Adrenal gland (tissue), 5 donors: ENCODE measurements at regions not wholly inside any gene's neighbourhood (a gene's known extent, or its start where the extent isn't known, plus 50 kb on each side); places are given as distances from the start of the nearest gene placed in this dataset.

Experiments
- CTCF ChIP-seq, 6 experiments: fragments of 450-650 bp in 4 of 6; fragments of 200-600 bp in 2 of 6; sonication (generic) in 1 of 6; IDR thresholded peaks; 1 replicate in 5 of 6; 2 replicates in 1 of 6; pipeline versions ENCODE4 v1.5.1 to v1.8.0; 2016 to 2021; ENCODE audit warnings: antibody characterized with exemption in 6 of 6, mild to moderate bottlenecking in 2 of 6, moderate library complexity in 1 of 6
- POLR2A ChIP-seq, 2 donors: fragments of 450-650 bp; IDR thresholded peaks; one replicate each; pipeline ENCODE4 v1.6.1; 2017; ENCODE audit warnings: antibody characterized with exemption in 2 of 2, mild to moderate bottlenecking in 2 of 2, moderate library complexity in 1 of 2
- donor health status: DM: no; HTN: no; CAD: no.

- TF ChIP-seq POLR2A (IDR thresholded peaks at IDR 0.05) (no peak), CTCF (IDR thresholded peaks at IDR 0.05) (no peak)
Measured at GRCh38 chr2:191618786-191619185, 59.1 kb upstream of the NABP1 start.
